HG03103 (cell line): ENCODE measurements at regions not wholly inside any gene's neighbourhood (a gene's known extent, or its start where the extent isn't known, plus 50 kb on each side); places are given as distances from the start of the nearest gene placed in this dataset.

Experiments
- ATAC-seq: cut with Tn5 transposase; IDR thresholded peaks from one replicate; pipeline ENCODE4 v1.9.1; 2021; ENCODE audit warnings: low read depth; ENCODE audit not compliant: unreplicated experiment

- ATAC-seq = no peak
These were observed 950.2 kb upstream of the CADM2 start for GRCh38 chr3:84008623-84009022.

- no peak for ATAC-seq
These were observed 934.9 kb upstream of the CADM2 start for GRCh38 chr3:84023842-84024241.

- ATAC-seq = no peak
These were observed 919.7 kb upstream of the CADM2 start for GRCh38 chr3:84039099-84039498.

GRCh38 chr3:84042399-84043106 is 916.2 kb upstream of the CADM2 start:
- no peak for ATAC-seq

GRCh38 chr3:84066915-84067314 is 891.9 kb upstream of the CADM2 start:
- no peak for ATAC-seq

GRCh38 chr3:84073664-84074063 is 885.1 kb upstream of the CADM2 start:
- ATAC-seq = no peak

GRCh38 chr3:84074767-84075166 is 884.0 kb upstream of the CADM2 start:
- ATAC-seq = no peak

GRCh38 chr3:84077479-84077878 is 881.3 kb upstream of the CADM2 start:
- ATAC-seq = no peak

GRCh38 chr3:84082726-84083125 is 876.1 kb upstream of the CADM2 start:
- no peak for ATAC-seq

GRCh38 chr3:84092907-84093306 is 865.9 kb upstream of the CADM2 start:
- no peak for ATAC-seq

- no peak for ATAC-seq
These were observed 862.6 kb upstream of the CADM2 start for GRCh38 chr3:84096188-84096587.

- no peak for ATAC-seq
These were observed 857.9 kb upstream of the CADM2 start for GRCh38 chr3:84100861-84101260.

GRCh38 chr3:84108442-84108971 is 850.3 kb upstream of the CADM2 start:
- no peak for ATAC-seq

- ATAC-seq = no peak
These were observed 848.9 kb upstream of the CADM2 start for GRCh38 chr3:84109911-84110310.

- ATAC-seq = no peak
These were observed 848.0 kb upstream of the CADM2 start for GRCh38 chr3:84110787-84111186.

- ATAC-seq = no peak
These were observed 833.5 kb upstream of the CADM2 start for GRCh38 chr3:84125201-84125721.

GRCh38 chr3:84125760-84126159 is 833.0 kb upstream of the CADM2 start:
- no peak for ATAC-seq

- ATAC-seq = no peak
These were observed 832.6 kb upstream of the CADM2 start for GRCh38 chr3:84126160-84126559.

GRCh38 chr3:84128024-84128423 is 830.8 kb upstream of the CADM2 start:
- ATAC-seq = no peak

GRCh38 chr3:84136425-84136824 is 822.4 kb upstream of the CADM2 start:
- ATAC-seq = no peak

GRCh38 chr3:84140631-84141030 is 818.2 kb upstream of the CADM2 start:
- no peak for ATAC-seq

- ATAC-seq = no peak
These were observed 817.2 kb upstream of the CADM2 start for GRCh38 chr3:84141571-84141970.
